GM21529 (cell line): ENCODE measurements at regions not wholly inside any gene's neighbourhood (a gene's known extent, or its start where the extent isn't known, plus 50 kb on each side); places are given as distances from the start of the nearest gene placed in this dataset.
A peak's percentile ranks its signal among the peaks of the same experiment; 100 is the strongest.

ENCODE experiments used
- ATAC-seq: cut with Tn5 transposase; IDR thresholded peaks from one replicate; pipeline ENCODE4 v1.9.1; 2021; ENCODE audit not compliant: unreplicated experiment

DNA sequence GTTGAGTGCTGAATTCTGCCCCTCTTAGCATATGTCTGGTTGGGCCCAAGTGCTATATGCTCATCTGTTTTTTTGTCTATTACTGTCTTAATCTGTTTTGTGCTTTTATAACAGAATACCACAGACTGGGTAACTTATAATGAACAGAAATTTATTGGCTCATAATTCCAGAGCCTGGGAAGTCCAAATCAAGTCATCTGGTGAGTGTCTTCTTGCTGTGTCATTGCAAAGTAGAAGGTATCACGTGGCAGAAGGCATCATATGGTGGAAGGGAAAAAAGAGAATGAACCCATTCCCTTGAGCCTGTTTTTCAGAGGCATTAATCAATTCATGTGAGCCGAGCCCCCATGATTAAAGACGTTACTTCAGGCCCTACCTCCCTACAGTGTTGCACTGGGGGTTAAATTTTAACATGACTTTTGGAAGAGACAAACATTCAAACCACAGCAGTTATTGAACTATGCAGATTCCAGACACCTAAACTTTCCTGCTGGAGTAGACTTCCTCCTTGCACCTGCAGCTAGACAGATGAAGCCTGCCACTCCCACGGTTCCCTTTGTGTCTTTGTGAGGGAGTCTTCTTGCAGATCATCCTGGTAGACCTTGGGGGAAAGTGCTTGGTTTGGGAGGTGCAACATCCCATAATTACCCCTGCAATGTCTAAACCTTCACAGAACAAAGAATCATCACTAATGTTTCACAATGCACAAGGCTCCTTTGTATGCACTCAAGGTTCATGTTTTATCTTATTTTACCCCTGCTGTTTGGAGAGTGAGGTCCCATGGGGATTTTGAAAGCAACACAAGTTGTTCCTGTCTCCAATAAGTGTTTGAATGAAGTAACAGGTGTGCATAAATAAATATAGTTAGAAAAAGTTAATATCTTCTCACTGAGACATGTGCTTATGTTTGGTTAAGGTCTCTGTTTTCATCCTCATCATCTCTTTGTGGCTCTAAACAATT is 64.7 kb upstream of the XCR1 start:
- ATAC-seq, result peak; percentile 3

DNA sequence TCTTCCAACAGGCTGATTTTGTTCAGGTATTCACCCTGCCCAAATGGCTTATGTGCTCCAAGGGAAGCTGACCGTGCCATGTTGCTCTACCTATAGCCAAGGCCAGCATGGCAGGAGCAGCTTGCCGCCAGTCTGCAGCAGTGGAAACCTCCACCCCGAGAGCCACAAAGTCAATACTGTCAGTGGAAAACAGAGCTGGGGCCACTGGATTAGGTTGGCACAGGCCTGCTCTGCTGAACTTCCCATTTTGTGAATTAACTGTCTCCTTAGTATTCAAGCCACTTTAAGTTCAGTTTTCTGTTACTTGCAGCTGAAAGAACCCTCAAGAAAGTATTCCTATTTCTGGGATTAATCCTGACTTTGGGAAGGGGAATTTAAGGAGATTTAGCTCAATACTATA is 63.8 kb upstream of the XCR1 start:
- no peak for ATAC-seq

DNA sequence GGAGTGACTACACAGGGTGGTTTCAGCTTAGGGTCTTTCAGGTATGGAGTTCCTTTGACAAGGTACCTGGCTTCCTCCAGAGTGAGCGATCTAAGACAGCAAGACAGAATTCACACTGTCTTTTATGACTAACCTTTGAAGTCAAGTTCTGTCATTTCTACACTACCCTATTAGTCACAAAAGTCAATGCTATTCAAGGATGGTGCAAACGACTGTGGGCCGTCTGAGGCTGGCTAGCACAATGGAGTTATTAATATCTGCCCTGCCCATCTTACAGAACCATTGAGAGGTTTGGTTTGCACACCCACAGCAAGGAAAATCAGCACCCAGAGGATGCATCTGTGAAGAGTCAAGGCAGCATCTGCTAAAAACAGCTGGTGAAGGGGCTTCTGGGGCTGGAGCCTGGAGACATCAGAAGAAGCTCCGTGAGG is 62.9 kb upstream of the XCR1 start:
- no peak for ATAC-seq

DNA sequence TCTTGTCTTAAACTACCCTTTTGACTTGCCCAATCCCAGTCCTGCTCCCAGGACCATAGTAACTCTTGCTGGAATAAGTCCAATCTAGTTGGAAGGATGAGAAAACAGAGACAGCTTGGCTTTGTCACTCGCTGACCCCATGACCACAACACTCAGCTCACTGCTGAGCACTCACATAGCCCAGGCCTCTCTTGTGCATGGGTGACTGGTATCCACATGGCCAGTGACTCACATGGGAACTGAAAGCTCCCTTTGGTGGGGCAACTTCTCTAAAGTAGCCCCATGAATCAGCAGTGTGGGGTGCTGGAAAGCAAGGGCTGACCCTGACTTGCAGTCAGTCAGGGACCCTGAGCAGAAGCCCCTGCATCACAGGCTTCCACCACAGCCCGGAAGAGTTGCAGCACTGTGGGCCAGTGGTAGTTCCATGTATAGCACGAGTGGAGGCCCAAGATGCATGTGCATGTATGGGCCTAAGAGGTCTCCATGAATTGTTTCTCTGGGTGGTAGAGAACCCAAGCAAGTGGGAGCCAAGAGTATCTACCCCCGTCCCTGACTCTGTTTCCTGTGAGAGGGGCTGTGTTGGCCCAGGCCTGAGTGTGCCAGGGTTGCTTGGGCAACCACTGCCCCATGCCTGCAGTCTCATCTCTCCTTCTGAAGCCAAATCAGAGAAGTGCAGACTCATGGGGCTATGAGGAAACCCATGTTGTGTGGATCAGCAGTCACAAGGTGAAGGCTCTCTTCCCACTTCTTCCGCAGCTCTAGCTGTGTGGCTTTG is 62.1 kb upstream of the XCR1 start:
- peak; percentile 67 for ATAC-seq

DNA sequence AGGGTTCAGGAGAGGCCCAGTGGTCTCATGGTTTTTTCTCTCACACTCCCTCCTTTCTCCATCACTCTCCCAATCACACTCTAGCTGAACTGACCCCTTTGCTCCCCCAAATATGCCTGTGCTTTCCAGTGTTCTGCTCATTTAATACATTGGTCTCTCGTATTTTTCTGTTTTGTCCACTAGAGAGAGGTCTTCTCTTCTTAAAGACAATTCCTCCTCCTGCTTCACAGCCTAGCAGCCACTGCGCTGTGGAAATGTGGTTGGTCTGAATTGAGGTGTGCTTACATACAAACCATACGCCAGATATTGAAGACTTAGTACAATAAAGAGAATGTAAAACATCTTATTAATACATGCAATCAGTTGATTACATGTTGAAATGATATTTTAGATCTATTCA is 60.6 kb upstream of the XCR1 start:
- no peak for ATAC-seq

DNA sequence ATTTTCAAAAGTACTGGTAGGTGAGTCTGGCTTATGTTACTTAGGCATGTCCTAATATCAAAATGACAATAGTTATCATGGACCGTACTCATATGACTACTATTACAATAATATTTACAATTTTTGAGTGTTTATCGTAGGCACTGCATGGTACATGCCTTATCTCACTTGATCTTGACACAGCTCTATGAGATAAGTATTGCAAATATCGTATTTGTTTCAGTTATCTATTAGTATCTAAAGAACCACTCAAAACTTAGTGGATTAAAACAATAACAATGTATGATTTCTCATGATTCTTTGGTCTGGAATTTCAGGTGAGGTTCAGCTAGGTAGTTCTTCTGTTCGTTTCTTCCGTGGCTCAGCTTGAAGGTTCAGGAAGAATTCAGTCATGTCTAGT is 59.7 kb upstream of the XCR1 start:
- no peak for ATAC-seq

DNA sequence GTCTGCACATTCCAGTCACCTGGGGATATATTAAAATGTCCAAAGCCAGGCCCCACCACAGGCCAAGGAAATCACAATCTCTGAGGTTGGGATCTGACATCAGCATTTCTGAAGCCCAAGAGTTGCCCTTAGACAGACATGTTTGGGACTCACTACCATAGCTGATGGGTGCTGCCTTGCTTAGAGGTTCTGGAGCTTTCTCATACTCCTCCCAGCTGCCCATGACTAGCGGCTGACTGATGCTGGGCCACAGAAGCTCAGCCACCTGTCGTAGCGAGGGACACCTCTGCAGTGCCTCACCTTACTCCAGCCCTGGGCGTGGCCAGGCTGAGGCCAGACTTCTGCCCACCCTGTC is 58.8 kb upstream of the XCR1 start:
- ATAC-seq, result no peak

DNA sequence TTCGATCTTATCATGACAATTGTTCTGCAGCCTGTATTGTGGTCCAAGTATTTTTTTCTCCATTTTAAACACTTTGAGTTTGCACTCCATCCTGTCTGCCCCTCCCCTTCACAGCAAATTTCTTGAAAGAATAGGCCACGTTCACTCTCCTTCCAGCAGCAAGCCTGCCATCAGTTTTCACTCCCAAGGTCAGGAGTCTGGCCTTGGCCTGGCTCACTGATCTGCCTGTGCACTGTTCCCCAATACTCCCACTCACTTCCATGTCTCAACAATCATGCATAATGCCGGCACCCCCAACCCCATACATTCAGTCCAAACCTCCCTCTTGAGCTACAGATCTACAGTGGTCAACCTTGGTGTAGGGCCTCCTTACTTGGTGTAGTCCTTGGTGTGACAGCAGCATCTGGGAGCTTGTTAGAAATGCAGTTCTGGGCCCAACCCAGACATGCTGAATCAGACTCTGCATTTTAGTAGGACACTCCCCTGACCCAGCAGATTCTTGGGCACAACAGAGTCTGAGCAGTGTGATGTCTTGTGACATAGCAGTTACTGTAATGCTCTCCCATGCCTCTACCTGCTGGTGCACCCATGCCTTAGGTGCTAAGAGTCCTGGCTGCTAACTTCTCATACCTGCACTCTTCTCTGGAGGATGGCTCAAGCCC is 58.3 kb upstream of the XCR1 start:
- no peak for ATAC-seq

DNA sequence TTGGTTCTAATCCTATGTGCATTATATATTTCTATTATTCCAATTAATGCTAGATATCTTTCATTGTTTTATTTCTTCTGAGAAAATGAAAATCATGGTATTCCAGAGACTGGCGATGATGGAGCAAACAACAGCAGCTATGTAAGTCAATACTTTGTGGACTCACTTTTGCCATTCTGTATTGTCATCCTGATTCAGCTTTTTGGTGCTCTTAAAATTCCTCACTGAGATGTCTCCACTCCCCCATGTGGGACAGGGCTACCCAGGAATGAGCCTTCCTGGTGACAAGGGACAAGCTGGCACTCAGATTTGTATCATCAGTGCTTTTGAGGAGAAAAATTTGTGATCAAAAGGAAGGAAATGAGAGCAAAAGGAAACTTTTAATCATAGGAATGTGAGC is 56.7 kb upstream of the XCR1 start:
- no peak for ATAC-seq

DNA sequence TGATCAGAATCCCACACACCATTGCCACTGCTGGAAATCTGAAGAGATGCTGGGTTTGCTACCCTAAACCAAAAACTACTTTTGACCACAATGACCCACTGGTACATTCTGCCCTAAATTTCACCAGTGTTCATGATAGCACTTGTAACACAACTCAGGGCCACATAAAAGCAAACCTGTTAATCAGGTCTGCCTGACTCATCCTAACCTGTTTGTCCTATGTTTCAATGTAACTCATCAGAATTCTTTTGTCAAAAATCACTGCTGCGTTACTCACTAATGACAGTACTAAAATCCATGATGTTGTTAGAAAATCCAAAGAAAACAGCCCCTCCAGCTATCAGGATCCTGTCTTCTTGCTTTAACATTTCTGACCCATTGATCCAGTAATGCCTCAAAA is 55.6 kb upstream of the XCR1 start:
- no peak for ATAC-seq

DNA sequence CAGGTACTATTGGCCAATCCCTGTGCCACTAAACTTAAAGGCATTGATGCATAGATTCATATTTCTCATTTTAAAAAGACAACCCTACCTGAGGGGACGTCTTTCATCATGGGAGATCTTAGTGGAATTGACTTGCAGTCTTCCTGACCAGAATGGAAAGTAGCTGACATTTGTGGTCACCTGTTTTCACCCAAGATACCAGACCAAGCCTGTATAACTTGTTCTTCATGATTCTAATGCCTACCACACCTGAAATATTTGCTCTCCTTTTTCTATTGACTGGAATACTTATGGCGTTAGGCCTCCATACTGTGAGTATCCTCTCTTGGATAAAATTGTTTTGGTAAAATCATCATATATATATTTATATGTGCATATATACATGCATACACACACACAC is 54.7 kb upstream of the XCR1 start:
- no peak for ATAC-seq

DNA sequence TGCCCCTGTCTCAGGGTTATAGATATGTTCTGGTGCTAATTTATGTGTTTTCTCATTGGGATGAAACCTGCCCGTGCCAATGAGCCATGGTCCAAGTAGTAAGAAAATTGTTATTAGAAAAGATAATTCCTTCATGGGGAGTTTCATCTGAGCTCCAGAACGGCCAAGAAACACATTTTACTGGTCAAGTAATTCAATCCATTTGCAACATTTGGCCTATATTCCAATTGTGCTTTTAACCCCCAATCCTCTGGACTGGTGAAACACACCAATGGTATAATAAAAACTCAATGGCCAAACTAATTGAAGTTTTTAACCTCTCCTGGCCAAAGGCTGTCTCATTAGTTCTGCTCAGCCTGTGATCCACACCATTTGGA is 53.7 kb upstream of the XCR1 start:
- no peak for ATAC-seq

DNA sequence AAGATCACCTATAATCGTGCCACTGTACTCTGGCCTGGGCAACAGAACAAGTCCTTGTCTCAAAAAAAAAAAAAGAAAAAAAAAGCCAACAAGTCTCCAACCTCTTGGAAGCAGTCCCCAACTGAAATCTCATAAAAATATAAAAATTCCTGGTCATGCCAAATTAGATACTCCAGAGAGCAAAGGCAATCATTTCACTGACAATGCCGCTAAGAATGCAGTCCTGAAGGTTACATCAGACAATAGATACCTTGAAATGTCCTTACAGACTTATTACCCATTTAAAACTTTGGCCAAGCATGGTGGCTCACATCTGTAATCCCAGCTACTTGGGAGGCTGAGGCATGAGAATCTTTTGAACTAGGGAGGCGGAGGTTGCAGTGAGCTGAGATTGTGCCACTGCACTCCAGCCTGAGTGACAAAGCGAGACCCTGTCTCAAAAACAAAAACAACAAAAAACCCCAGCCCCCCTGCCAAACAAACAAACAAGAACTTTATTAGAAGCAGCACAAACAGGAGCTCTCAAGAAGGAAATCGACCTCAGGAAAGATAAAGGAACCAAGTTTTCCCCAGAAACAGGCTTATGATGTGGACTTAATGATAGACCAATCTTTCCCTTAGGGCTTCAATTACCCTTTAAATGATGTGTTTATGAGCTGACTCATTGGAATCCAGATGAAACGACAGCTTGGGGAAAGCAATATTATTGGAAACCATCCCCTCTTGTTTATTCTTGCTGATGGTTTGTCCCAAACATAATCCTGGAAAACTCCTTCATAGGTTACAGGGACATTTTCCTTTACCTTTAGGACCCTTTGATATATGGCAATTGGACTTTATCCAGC is 53.1 kb upstream of the XCR1 start:
- no peak for ATAC-seq

DNA sequence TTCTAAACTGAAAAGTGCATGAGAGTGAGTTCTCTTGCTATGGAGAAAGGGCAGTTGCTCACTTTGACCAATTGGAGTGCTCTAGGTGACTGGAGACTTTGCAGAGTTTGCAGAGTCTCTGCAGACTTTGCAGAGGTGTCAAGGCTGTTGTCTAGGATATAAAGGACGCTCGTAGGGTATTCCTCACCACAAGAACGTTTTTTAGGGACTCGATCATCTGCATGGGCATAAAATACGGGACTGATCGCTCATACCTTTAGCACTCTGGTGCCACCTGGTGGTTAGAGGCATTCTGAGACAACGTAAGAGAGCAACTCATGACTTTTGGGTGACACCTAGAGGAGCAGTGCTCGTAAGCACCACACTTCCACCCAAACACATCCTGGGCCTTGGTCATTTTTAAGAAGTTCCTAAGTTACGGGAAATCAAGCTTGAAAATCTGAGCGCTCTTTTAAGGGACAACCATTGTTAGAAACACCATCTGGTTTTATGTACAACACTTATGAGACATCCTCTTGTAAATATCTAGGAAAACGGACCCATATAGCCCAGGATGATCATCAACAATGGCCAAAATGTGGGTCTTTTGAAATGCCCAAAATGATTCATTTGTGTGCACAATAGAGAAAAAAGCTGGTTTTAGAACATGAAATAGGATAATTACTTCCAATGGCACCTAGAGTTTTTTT is 51.6 kb upstream of the XCR1 start:
- peak; percentile 93 for ATAC-seq
